HG02970 (cell line): ENCODE measurements at regions not wholly inside any gene's neighbourhood (a gene's known extent, or its start where the extent isn't known, plus 50 kb on each side); places are given as distances from the start of the nearest gene placed in this dataset.
"Not testable (repeated sequence)": the region's sequence is repeated elsewhere in the genome, so short reads cannot be mapped to it uniquely, and the experiment has no call there.

ENCODE experiments used
- ATAC-seq: cut with Tn5 transposase; IDR thresholded peaks from one replicate; pipeline ENCODE4 v1.9.1; 2021; ENCODE audit warnings: mild to moderate bottlenecking, moderate library complexity, moderate number of reproducible peaks; ENCODE audit not compliant: unreplicated experiment, low FRiP score

DNA sequence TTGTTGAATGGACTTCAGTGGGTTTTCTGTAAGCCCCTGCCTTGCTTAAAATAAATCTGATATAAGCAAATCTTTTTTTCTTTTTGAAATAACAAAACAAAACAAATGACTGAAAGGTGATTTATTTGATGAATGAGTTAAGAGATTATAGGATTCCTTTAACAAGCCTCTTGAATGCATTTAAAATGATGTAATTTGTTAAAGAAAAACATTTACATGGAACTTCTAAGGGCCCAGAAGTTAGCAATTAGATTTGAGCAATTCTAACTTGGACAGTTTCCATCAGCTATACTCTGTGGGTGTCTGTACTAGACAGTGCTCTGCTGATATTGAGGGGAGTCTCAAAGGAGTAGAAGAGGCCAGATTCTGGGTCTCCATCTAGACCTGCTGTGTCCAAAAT is 143.5 kb upstream of the RAG2 start:
- ATAC-seq: no peak

DNA sequence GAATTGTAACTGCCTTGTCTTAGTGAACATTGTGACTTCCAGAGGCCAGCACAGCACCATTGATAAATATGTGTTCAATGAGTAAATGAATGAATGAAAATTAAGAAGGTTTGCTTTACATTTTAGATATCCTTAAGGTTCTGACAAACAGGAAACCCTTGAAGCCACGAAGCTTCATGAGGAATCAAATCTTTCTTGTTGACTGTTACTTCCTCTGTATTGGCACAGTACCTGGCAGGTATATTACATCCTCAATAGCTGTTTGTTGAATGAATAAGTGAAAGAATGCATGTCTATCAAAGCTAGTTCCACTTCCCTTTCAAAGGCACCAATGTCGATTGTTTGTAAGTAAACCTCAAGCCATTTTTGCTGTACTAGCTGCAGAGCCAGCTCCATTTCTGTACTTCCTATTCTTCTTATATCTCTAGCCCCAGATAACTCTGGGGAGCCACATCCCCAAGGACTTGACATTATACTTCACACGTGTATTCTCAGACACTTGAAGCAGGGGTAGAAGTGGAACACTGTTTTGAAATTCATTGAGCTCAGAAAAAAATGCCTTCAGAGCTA is 140.3 kb upstream of the RAG2 start:
- no peak for ATAC-seq

GRCh38 chr11:36736103-36736502 is 138.1 kb upstream of the RAG2 start:
- no peak for ATAC-seq

DNA sequence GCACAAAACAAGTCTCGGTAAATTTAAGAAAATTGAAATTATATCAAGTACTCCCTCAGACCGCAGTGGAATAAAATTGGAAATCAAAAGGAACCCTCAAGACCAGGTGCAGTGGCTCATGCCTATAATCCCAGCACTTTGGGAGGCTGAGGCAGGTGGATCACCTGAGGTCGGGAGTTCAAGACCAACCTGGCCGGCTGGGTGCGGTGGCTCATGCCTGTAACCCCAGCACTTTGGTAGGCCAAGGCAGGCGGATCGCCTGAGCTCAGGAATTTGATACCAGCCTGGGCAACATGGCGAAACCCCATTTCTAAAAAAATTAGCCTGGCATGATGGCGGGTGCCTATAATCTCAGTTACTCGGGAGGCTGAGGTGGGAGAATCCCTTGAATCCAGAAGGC is 135.7 kb upstream of the RAG2 start:
- ATAC-seq: not testable (repeated sequence)

GRCh38 chr11:36730761-36731160 is 132.7 kb upstream of the RAG2 start:
- ATAC-seq: no peak

DNA sequence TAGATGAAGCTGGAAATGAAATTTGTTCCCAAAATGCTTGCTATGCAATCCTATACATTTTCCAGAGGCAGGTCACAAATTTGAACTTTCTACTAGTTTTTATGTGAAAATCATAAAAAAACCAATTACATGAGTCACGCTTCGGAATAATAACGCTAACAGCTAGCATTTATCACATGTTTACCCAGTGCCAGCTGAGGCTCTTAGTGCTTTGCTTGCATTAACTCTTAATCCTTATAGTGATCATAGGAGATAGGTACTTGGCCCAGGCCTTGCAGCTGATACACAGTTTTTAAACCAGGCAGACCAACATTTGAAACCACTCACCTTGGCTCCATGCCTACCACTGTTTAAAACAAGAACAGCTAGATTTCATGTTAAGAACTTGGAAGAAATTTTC is 131.8 kb upstream of the RAG2 start:
- no peak for ATAC-seq

- ATAC-seq: no peak
These were observed 128.4 kb upstream of the RAG2 start for GRCh38 chr11:36726420-36726819.

DNA sequence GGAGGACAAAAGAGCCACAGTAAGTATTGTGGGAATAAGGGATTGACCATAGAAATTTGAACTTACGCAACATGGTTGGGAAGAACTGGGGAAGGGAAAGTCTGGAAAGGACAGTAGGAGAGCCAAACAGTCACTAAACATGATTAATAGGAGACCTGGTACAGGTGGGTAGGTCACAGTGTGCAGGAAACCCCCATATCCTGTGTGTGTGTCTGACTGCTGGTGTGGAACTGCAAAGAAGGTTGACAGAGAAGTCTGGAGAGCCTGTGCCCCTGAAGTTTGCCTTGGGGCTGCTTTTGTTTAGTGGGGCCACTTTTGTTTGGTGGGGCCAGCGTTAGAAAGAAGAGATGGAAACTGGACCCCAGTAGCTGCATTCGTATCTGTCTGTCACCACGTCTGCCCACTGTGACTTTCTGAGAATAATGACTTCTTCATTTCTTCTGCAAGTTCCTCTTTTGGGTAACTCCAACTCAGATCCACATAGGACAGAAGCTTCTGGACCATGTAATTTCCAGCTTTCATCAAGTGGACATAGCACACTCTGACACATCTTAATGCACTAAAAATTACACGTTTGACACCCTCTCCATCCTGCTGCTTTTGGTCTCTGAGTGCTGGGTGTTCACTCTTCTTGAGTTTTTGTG is 126.8 kb upstream of the RAG2 start:
- no peak for ATAC-seq

- ATAC-seq: no peak
These were observed 124.4 kb upstream of the RAG2 start for GRCh38 chr11:36722421-36722820.

DNA sequence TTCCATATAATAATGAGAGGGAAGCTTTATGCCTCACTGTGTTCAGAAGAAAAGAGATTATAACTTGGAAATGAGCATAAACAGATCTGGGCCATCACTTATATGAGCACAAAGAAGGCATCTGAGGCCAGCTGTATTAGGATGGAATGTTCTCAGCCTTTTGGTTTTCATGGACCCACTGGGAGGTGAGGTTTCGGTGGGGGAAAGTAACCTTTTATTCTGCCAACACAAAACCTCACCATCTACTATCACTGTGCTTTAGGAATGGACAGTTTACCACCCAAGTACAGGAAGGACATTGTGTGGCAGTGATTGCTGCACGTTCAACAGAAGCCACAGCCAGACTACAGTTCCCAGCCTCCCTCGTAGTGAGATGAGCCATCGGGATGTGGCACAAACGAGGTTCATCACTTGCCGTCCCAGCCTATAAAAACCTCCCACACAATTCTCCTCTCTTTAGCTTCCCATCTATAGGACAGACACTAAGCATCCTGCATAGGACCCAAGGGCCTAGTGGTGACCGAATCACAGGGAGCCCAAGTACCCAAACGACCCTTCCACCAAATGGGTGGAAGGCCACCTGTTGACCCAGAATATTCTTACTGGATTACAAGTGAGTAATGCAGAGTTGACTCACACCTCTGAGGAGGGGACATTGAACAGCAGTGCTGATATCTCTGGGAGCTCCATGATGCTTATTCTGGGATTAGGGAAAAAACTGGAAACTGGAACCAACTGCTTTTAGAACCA is 121.5 kb upstream of the RAG2 start:
- no peak for ATAC-seq

GRCh38 chr11:36718451-36718850 is 120.4 kb upstream of the RAG2 start:
- ATAC-seq: no peak

GRCh38 chr11:36713715-36714114 is 115.7 kb upstream of the RAG2 start:
- no peak for ATAC-seq

DNA sequence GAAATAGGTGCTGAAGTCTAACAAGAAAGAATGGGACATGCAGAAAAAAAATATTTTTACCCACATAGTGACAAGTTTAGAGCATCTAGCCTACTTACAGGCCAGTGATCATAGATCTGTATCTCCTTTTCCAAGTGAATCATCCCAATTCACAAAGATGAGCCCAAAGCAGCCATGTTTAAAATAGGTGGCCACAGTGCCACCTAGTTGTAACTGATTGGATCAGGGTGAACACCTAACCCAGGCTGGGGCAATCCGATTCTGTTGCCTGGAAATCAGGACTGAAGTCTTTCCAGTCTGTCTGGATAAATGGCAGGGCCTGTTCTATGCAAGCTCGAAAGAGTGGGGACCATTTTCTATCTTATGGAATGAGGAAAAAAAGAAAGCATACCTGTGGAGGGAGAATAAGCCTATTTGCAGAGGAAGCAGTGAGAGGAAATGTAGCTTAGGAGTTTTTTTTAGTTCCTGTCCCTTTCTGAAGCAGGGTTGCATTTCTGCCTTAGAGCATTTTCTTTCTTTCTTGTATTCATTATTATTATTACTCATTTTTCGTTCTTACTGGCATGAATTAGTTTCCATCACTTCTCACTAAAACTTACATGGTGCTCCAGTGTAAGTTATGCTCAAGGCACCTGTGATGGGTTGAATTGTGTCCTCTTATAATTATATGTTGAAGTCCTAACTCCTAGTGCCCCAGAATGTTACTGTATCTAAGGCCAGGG is 113.2 kb upstream of the RAG2 start:
- ATAC-seq: no peak
